AG09319 (cell line): ENCODE measurements at regions not wholly inside any gene's neighbourhood (a gene's known extent, or its start where the extent isn't known, plus 50 kb on each side); places are given as distances from the start of the nearest gene placed in this dataset.

Experiments
- DNase-seq: peaks from one replicate; pipeline ENCODE4 v3.0.0-alpha.2; 2010; ENCODE audit warnings: low read depth; ENCODE audit errors: extremely low read depth
- CTCF ChIP-seq: IDR thresholded peaks from 2 replicates; pipeline ENCODE4 v1.5.1; 2011; ENCODE audit warnings: low read depth, mild to moderate bottlenecking, inconsistent platforms, low read length, moderate library complexity

GRCh38 chr11:91984033-91984584 lies 240.5 kb upstream of the FAT3 start:
- no peak for TF ChIP-seq CTCF
- no peak for DNase-seq

GRCh38 chr11:91981995-91982394 lies 242.6 kb upstream of the FAT3 start:
- TF ChIP-seq CTCF: no peak
- peak; percentile 70 for DNase-seq

- no peak for TF ChIP-seq CTCF
- no peak for DNase-seq
Observed at GRCh38 chr11:91979775-91980174, 244.8 kb upstream of the FAT3 start.

- TF ChIP-seq CTCF: no peak
- DNase-seq: no peak
Observed at GRCh38 chr11:91978747-91979146, 245.9 kb upstream of the FAT3 start.

- TF ChIP-seq CTCF: no peak
- DNase-seq: no peak
Observed at GRCh38 chr11:91972665-91973266, 251.9 kb upstream of the FAT3 start.

- no peak for TF ChIP-seq CTCF
- DNase-seq: no peak
Observed at GRCh38 chr11:91970624-91971023, 254.0 kb upstream of the FAT3 start.

GRCh38 chr11:91969486-91969885 lies 255.1 kb upstream of the FAT3 start:
- TF ChIP-seq CTCF: no peak
- no peak for DNase-seq
